ENCODE measurements at regions not wholly inside any gene's neighbourhood (a gene's known extent, or its start where the extent isn't known, plus 50 kb on each side); places are given as distances from the start of the nearest gene placed in this dataset.

DNA sequence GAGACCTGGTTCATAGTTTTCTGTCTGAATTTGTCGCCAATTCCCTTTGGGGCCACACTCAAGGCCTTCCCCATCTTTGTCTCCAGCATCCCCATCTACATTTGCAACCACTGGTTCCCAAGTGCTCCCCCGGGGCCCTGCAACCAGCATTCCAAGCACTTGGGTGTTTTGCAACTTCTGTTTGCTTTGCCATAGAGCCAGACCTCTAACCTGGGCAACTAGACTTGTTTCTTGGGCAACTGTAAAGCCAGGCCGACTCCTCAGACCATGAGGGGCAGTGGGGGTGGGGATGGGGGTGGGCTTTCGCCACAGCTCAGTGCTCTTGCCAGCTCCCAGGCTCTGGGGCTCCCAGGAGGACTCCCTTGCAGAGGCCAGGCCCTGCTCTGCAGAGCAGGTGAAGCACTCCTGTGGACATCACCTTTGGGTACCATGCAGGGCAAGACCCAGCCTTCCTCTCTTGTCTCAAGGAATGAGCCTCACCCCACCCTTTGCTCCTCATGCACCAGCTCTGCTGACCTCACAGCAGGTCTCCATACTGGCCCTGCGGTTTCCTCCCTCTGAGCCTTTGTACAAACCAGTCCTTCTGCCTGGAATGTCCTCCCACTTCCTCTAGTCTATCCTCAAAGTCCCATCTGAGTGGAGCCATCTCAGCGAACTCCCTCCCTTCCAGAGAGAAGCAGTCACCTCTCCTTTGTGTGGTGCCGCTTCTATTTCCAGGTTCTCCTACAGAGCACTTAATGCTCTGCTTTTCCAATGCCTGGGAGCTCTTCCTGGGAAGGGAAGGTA lies 126.7 kb upstream of the MYCN start:
- TF ChIP-seq SIN3A (IDR thresholded peaks at IDR 0.05; ENCODE audit: borderline replicate concordance, insufficient read depth, low read length) (no peak), TAF1 (IDR thresholded peaks at IDR 0.05; ENCODE audit: borderline replicate concordance, insufficient read depth, low read length) (no peak), POLR2AphosphoS5 (IDR thresholded peaks at IDR 0.05; ENCODE audit: low read depth, low read length) (no peak), FOXP2 (optimal IDR thresholded peaks at IDR 0.05; ENCODE audit: borderline replicate concordance, extremely low read depth, extremely low read length, insufficient read depth) (no peak)
- TF ChIP-seq, protein P1, sequence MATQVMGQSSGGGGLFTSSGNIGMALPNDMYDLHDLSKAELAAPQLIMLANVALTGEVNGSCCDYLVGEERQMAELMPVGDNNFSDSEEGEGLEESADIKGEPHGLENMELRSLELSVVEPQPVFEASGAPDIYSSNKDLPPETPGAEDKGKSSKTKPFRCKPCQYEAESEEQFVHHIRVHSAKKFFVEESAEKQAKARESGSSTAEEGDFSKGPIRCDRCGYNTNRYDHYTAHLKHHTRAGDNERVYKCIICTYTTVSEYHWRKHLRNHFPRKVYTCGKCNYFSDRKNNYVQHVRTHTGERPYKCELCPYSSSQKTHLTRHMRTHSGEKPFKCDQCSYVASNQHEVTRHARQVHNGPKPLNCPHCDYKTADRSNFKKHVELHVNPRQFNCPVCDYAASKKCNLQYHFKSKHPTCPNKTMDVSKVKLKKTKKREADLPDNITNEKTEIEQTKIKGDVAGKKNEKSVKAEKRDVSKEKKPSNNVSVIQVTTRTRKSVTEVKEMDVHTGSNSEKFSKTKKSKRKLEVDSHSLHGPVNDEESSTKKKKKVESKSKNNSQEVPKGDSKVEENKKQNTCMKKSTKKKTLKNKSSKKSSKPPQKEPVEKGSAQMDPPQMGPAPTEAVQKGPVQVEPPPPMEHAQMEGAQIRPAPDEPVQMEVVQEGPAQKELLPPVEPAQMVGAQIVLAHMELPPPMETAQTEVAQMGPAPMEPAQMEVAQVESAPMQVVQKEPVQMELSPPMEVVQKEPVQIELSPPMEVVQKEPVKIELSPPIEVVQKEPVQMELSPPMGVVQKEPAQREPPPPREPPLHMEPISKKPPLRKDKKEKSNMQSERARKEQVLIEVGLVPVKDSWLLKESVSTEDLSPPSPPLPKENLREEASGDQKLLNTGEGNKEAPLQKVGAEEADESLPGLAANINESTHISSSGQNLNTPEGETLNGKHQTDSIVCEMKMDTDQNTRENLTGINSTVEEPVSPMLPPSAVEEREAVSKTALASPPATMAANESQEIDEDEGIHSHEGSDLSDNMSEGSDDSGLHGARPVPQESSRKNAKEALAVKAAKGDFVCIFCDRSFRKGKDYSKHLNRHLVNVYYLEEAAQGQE (IDR thresholded peaks at IDR 0.05; ENCODE audit: insufficient read depth in 1 of 2, low read depth in 2 of 2, low read length in 2 of 2) = no peak

- TF ChIP-seq FOXP2 (optimal IDR thresholded peaks at IDR 0.05; ENCODE audit: borderline replicate concordance, extremely low read depth, extremely low read length, insufficient read depth) (no peak), POLR2AphosphoS5 (IDR thresholded peaks at IDR 0.05; ENCODE audit: low read depth, low read length) (no peak), TAF1 (IDR thresholded peaks at IDR 0.05; ENCODE audit: borderline replicate concordance, insufficient read depth, low read length) (no peak), SIN3A (IDR thresholded peaks at IDR 0.05; ENCODE audit: borderline replicate concordance, insufficient read depth, low read length) (no peak)
- TF ChIP-seq, protein P1 (IDR thresholded peaks at IDR 0.05; ENCODE audit: insufficient read depth in 1 of 2, low read depth in 2 of 2, low read length in 2 of 2) = no peak
Measured at GRCh38 chr2:15814403-15814802, 125.9 kb upstream of the MYCN start.

DNA sequence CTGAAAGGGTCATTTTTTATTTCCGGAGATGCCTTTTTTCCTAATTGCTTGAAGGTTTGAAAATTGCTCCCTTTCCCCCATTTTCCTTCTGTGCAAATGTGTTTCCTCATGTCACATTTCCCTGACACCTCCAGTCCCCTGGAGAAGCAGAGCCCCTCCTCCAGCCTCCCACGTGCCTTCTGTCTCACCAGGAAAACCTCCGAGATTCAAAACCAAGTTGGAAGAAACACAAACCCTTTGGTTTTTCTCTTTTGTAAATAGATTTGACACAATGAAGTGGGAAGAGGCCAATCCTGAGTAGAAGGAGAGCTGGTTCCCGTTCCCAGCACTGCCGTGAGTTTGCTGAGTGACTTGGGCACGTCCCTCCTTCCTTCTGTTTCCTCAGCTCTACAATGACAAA lies 125.4 kb upstream of the MYCN start:
- no peak for TF ChIP-seq SIN3A (IDR thresholded peaks at IDR 0.05; ENCODE audit: borderline replicate concordance, insufficient read depth, low read length)
- TF ChIP-seq FOXP2 (optimal IDR thresholded peaks at IDR 0.05; ENCODE audit: borderline replicate concordance, extremely low read depth, extremely low read length, insufficient read depth) = no peak
- TF ChIP-seq, protein P1 (IDR thresholded peaks at IDR 0.05; ENCODE audit: insufficient read depth in 1 of 2, low read depth in 2 of 2, low read length in 2 of 2) = no peak
- TF ChIP-seq POLR2AphosphoS5 (IDR thresholded peaks at IDR 0.05; ENCODE audit: low read depth, low read length) = no peak
- no peak for TF ChIP-seq TAF1 (IDR thresholded peaks at IDR 0.05; ENCODE audit: borderline replicate concordance, insufficient read depth, low read length)

DNA sequence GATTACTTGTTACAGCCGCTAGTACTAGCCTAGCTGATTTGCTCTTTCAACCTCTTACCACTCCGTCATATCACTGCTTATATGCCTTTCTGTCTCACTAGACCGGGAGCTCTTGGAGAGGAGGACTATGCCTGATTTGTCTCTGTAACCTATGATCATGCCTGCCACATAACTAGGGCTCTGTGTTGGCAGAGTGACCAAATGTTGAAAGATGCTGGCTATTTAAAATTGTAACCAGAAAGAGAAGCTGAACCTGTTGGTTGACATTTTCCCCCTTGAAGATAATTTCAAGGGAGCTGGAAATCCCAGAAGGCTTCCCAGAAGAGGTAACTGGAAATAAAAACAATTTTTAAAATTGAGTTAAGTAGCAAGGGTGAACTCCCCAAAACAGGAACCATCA lies 124.1 kb upstream of the MYCN start:
- TF ChIP-seq POLR2AphosphoS5 (IDR thresholded peaks at IDR 0.05; ENCODE audit: low read depth, low read length) = no peak
- no peak for TF ChIP-seq FOXP2 (optimal IDR thresholded peaks at IDR 0.05; ENCODE audit: borderline replicate concordance, extremely low read depth, extremely low read length, insufficient read depth)
- TF ChIP-seq, protein P1 (IDR thresholded peaks at IDR 0.05; ENCODE audit: insufficient read depth in 1 of 2, low read depth in 2 of 2, low read length in 2 of 2) = no peak
- TF ChIP-seq TAF1 (IDR thresholded peaks at IDR 0.05; ENCODE audit: borderline replicate concordance, insufficient read depth, low read length) = no peak
- TF ChIP-seq SIN3A (IDR thresholded peaks at IDR 0.05; ENCODE audit: borderline replicate concordance, insufficient read depth, low read length) = no peak
